Spleen (tissue), 11 donors: ENCODE measurements at regions not wholly inside any gene's neighbourhood (a gene's known extent, or its start where the extent isn't known, plus 50 kb on each side); places are given as distances from the start of the nearest gene placed in this dataset.

ENCODE experiments used
- DNase-seq: peaks from one replicate; pipeline ENCODE4 v3.0.0-alpha.2; 2020
- H3K27ac ChIP-seq, 8 donors: fragments of 200-600 bp; sonication (generic) in 7 of 8; 1 replicate in 4 of 8; 2 replicates in 4 of 8; pipeline versions ENCODE4 v1.5.0 to v1.8.0; 2016 to 2021; ENCODE audit warnings: inconsistent platforms in 4 of 8, mild to moderate bottlenecking in 4 of 8, moderate library complexity in 1 of 8
- H3K27me3 ChIP-seq, 7 donors: fragments of 200-600 bp; sonication (generic) in 6 of 7; replicated peaks in 1 of 7; 1 replicate in 4 of 7; 2 replicates in 3 of 7; pipeline versions ENCODE4 v1.5.0 to v1.8.0; 2016 to 2021; ENCODE audit warnings: inconsistent platforms in 3 of 7, mild to moderate bottlenecking in 1 of 7
- H3K36me3 ChIP-seq, 6 donors: fragments of 200-600 bp; sonication (generic) in 5 of 6; 1 replicate in 4 of 6; 2 replicates in 2 of 6; pipeline versions ENCODE4 v1.5.0 to v1.8.0; 2016 to 2021; ENCODE audit warnings: inconsistent platforms in 2 of 6
- H3K4me1 ChIP-seq, 6 donors: fragments of 200-600 bp; sonication (generic) in 5 of 6; 1 replicate in 3 of 6; 2 replicates in 3 of 6; pipeline versions ENCODE4 v1.5.0 to v1.8.0; 2016 to 2021; ENCODE audit warnings: inconsistent platforms in 3 of 6
- H3K4me3 ChIP-seq, 8 donors: fragments of 200-600 bp; sonication (generic) in 7 of 8; 1 replicate in 4 of 8; 2 replicates in 4 of 8; pipeline versions ENCODE4 v1.5.0 to v1.8.0; 2016 to 2021; ENCODE audit warnings: inconsistent platforms in 4 of 8, mild to moderate bottlenecking in 4 of 8, moderate library complexity in 2 of 8
- H3K9me3 ChIP-seq, 8 donors: fragments of 200-600 bp; sonication (generic) in 7 of 8; 1 replicate in 4 of 8; 2 replicates in 4 of 8; pipeline versions ENCODE4 v1.5.0 to v1.8.0; 2016 to 2021; ENCODE audit warnings: inconsistent platforms in 4 of 8
- CTCF ChIP-seq, 11 experiments: fragments of 200-600 bp in 7 of 11; fragments of 450-650 bp in 4 of 11; sonication (generic) in 4 of 11; IDR thresholded peaks in 8 of 11; conservative IDR thresholded peaks in 3 of 11; 1 replicate in 7 of 11; 2 replicates in 4 of 11; pipeline versions ENCODE4 v1.4.0 to v1.8.0; 2016 to 2021; ENCODE audit warnings: antibody characterized with exemption in 11 of 11, inconsistent platforms in 4 of 11, mild to moderate bottlenecking in 1 of 11
- POLR2A ChIP-seq, 3 donors: fragments of 450-650 bp; IDR thresholded peaks; one replicate each; pipeline ENCODE4 v1.5.1; 2017; ENCODE audit warnings: antibody characterized with exemption in 3 of 3, mild to moderate bottlenecking in 1 of 3
- POLR2AphosphoS5 ChIP-seq, 3 donors: sonication (generic); formaldehyde crosslinking; IDR thresholded peaks; one replicate each; pipeline ENCODE4 v1.5.1; 2017; ENCODE audit warnings: antibody characterized with exemption in 3 of 3
- WGBS, 5 donors: extraction: QIAGEN DNeasy Blood & Tissue Kit in 3 of 5; methylation state at CpG; one replicate each; pipeline versions ENCODE4 v1.1.5 to v1.1.7; 2013 to 2018; 5-methylcytosine and 5-hydroxymethylcytosine counted together
- intact Hi-C: fragments of 100-400 bp; cut with DNase I; formaldehyde crosslinking; loops from one replicate; pipeline ENCODE4 v1.15.0; 2023; ENCODE audit warnings: low total_unique reads
- donor health status: healthy with polysubstance abuse.
- donor health status: DM: no; HTN: no; CAD: no; lungs with moderate emphysema.
- donor health status: DM: no; HTN: no; CAD: no.
- donor health status: Bipolar disorder and iron deficiency.
- donor health status: healthy.
- donor health status: DM: no; HTN: no; CAD: no.
- donor health status: DM: yes; HTN: yes; CAD: no.

GRCh38 chr3:59257506-59257905, 207.7 kb upstream of the CFAP20DC start:
- intact Hi-C loops = no loop called here
- Histone ChIP-seq H3K27ac (no peak overlapping the region), H3K36me3 (no peaks in the 10 kb centered on the region), H3K4me3 (no peak overlapping the region), H3K27me3 (no peaks in the 10 kb centered on the region), H3K4me1 (peaks cover 0 to 6% (median under 1%) of the 10 kb centered on the region in 6 donors), H3K9me3 (no peaks in the 10 kb centered on the region)
- no peak for DNase-seq
- 87 to 98% (median 93%) methylated on average over 3 of the region's 3 CpGs for WGBS, 5 donors
- TF ChIP-seq POLR2A (IDR thresholded peaks at IDR 0.05) = no peak
- TF ChIP-seq POLR2AphosphoS5 (IDR thresholded peaks at IDR 0.05) = no peak
- TF ChIP-seq CTCF (IDR thresholded peaks at IDR 0.05 in 8 of 11, conservative IDR thresholded peaks at IDR 0.05 in 3 of 11) = no peak

GRCh38 chr3:59256230-59256629, 206.4 kb upstream of the CFAP20DC start:
- TF ChIP-seq CTCF (IDR thresholded peaks at IDR 0.05 in 8 of 11, conservative IDR thresholded peaks at IDR 0.05 in 3 of 11) (no peak), POLR2AphosphoS5 (IDR thresholded peaks at IDR 0.05) (no peak), POLR2A (IDR thresholded peaks at IDR 0.05) (no peak)
- Histone ChIP-seq H3K9me3 (no peaks in the 10 kb centered on the region), H3K36me3 (no peaks in the 10 kb centered on the region), H3K27ac (no peak overlapping the region), H3K4me1 (no peaks in the 10 kb centered on the region), H3K4me3 (no peak overlapping the region), H3K27me3 (no peaks in the 10 kb centered on the region)
- intact Hi-C loops = no loop called here
- DNase-seq = no peak
- 68 to 87% (median 76%) methylated on average over 1 of the region's 1 CpG for WGBS, 5 donors

- peaks cover 0 to 4% (median 0%) of the 10 kb centered on the region in 6 donors for H3K4me1 ChIP-seq
- TF ChIP-seq POLR2AphosphoS5 (IDR thresholded peaks at IDR 0.05) (no peak), CTCF (IDR thresholded peaks at IDR 0.05 in 8 of 11, conservative IDR thresholded peaks at IDR 0.05 in 3 of 11) (no peak), POLR2A (IDR thresholded peaks at IDR 0.05) (no peak)
- H3K9me3 ChIP-seq = no peaks in the 10 kb centered on the region
- no peaks in the 10 kb centered on the region for H3K27me3 ChIP-seq
- no peak for DNase-seq
- no peak overlapping the region for H3K4me3 ChIP-seq
- H3K36me3 ChIP-seq = no peaks in the 10 kb centered on the region
- H3K27ac ChIP-seq = no peak overlapping the region
- intact Hi-C loops = no loop called here
- 68 to 77% (median 73%) methylated on average over 3 of the region's 3 CpGs for WGBS, 5 donors
Observed at GRCh38 chr3:59254976-59255375, 205.2 kb upstream of the CFAP20DC start.

- H3K36me3 ChIP-seq = no peaks in the 10 kb centered on the region
- H3K27me3 ChIP-seq = no peaks in the 10 kb centered on the region
- no peak overlapping the region for H3K27ac ChIP-seq
- no peak for DNase-seq
- peaks cover 0 to 9% (median 2%) of the 10 kb centered on the region in 6 donors for H3K4me1 ChIP-seq
- TF ChIP-seq POLR2A (IDR thresholded peaks at IDR 0.05) = no peak
- TF ChIP-seq POLR2AphosphoS5 (IDR thresholded peaks at IDR 0.05) = no peak
- TF ChIP-seq CTCF (IDR thresholded peaks at IDR 0.05 in 8 of 11, conservative IDR thresholded peaks at IDR 0.05 in 3 of 11) = no peak
- H3K4me3 ChIP-seq = no peak overlapping the region
- H3K9me3 ChIP-seq = no peaks in the 10 kb centered on the region
- intact Hi-C loops = no loop called here
- WGBS, 5 donors = 66 to 81% (median 78%) methylated on average over 7 of the region's 7 CpGs
Observed at GRCh38 chr3:59254433-59254832, 204.6 kb upstream of the CFAP20DC start.
